ENCODE measurements at regions not wholly inside any gene's neighbourhood (a gene's known extent, or its start where the extent isn't known, plus 50 kb on each side); places are given as distances from the start of the nearest gene placed in this dataset.

GRCh38 chr5:89372176-89372575 lies 489.2 kb upstream of the MEF2C start:
- TF ChIP-seq CTCF (IDR thresholded peaks at IDR 0.05; ENCODE audit: extremely low read depth in 1 of 2, insufficient read depth in 1 of 2, low read depth in 1 of 2, low read length in 2 of 2) = no peak
- no peak for TF ChIP-seq POLR2A (IDR thresholded peaks at IDR 0.05; ENCODE audit: low read depth, low read length)
- no peak for TF ChIP-seq GATA2 (IDR thresholded peaks at IDR 0.05; ENCODE audit: insufficient read depth, insufficient read length, low read depth, low read length)
- TF ChIP-seq MAX (IDR thresholded peaks at IDR 0.05; ENCODE audit: insufficient read depth, insufficient read length) = no peak
- TF ChIP-seq EZH2 (IDR thresholded peaks at IDR 0.05; ENCODE audit: borderline replicate concordance, low read depth, low read length, severe bottlenecking) = no peak
- no peak for TF ChIP-seq POLR2AphosphoS5 (IDR thresholded peaks at IDR 0.05; ENCODE audit: insufficient read depth, low read depth, low read length)
- no peak for TF ChIP-seq JUN (IDR thresholded peaks at IDR 0.05; ENCODE audit: borderline replicate concordance, insufficient read depth, insufficient read length, low read depth)
- TF ChIP-seq FOS (IDR thresholded peaks at IDR 0.05; ENCODE audit: borderline replicate concordance, insufficient read depth, low read length) = no peak
- TF ChIP-seq MYC (IDR thresholded peaks at IDR 0.05; ENCODE audit: low read depth, low read length) = no peak

All from endothelial cell of umbilical vein (primary cell).